ENCODE measurements at regions not wholly inside any gene's neighbourhood (a gene's known extent, or its start where the extent isn't known, plus 50 kb on each side); places are given as distances from the start of the nearest gene placed in this dataset.
"Not testable (repeated sequence)": the region's sequence is repeated elsewhere in the genome, so short reads cannot be mapped to it uniquely, and the experiment has no call there.

GRCh38 chr12:94856324-94856723 lies 147.2 kb downstream of the NDUFA12 start:
- no peak for FAIRE-seq

DNA sequence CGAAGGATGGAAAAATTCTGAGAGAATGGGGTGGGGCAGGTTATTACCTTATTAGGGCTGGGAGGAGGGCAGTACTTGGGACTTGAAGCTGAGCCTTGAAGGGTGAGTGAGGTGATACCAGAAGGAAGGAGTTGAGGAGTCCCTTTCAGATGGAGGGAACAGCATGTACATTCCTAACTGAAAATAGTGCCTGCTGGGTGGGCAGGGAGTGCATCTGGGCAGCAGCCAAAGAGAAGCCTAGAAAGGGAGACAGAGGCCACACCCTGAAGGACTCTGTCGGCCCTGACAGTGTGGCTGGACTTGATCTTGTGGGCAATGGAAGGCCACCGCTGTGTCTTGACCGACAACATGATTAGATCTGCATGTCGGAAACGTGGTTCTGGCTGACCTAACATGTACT lies 147.6 kb downstream of the NDUFA12 start:
- no peak for FAIRE-seq

- no peak for FAIRE-seq
Measured at GRCh38 chr12:94851396-94852028, 152.0 kb downstream of the NDUFA12 start.

GRCh38 chr12:94849411-94849976 lies 154.0 kb downstream of the NDUFA12 start:
- FAIRE-seq, result no peak

DNA sequence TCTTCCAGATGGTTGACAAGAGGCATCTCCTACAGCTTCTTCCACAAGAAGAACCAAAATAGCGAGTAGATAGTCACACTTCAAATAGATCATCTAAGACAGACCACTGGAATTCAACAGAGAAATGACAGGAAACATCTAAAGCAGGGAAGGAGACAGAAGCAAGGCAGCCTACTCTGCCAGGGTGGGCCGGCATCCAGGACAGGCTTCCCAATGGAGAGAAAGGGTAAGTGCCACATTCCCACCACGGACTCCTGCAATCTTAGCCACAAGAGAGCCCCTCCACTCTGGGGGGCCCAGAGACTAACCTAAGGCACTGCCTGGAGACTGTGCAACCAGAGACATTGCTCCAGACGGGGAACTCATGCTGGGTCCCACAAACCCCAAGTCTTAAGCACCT lies 154.5 kb downstream of the NDUFA12 start:
- no peak for FAIRE-seq

- no peak for FAIRE-seq
Measured at GRCh38 chr12:94845110-94845509, 158.4 kb downstream of the NDUFA12 start.

DNA sequence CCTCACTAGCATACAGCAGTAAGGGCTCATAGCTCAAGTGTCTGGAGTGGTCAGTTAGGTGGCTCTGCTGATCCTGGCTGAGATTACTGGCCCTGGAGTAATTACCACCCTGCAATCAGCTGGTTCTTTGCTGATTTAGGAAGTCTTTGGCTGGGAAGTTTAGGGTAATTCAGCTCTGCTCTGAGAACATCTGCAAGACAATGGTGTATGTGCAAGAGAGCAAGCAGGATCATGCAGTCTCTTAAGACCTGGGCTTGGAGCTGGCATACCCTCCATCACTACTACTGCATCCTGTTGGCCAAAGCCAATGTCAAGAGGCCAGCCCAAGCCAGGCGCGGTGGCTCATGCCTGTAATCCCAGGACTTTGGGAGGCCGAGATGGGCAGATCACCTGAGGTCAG lies 159.0 kb downstream of the NDUFA12 start:
- no peak for FAIRE-seq

GRCh38 chr12:94841904-94842610 lies 161.4 kb downstream of the NDUFA12 start:
- no peak for FAIRE-seq

GRCh38 chr12:94841177-94841576 lies 162.3 kb downstream of the NDUFA12 start:
- FAIRE-seq, result no peak

- no peak for FAIRE-seq
Measured at GRCh38 chr12:94839347-94839746, 164.2 kb downstream of the NDUFA12 start.

- FAIRE-seq, result not testable (repeated sequence)
Measured at GRCh38 chr12:94836952-94837670, 166.4 kb downstream of the NDUFA12 start.

- no peak for FAIRE-seq
Measured at GRCh38 chr12:94834036-94834625, 169.4 kb downstream of the NDUFA12 start.

- no peak for FAIRE-seq
Measured at GRCh38 chr12:94832780-94833681, 170.5 kb downstream of the NDUFA12 start.

GRCh38 chr12:94832105-94832504 lies 171.4 kb downstream of the NDUFA12 start:
- FAIRE-seq, result no peak

DNA sequence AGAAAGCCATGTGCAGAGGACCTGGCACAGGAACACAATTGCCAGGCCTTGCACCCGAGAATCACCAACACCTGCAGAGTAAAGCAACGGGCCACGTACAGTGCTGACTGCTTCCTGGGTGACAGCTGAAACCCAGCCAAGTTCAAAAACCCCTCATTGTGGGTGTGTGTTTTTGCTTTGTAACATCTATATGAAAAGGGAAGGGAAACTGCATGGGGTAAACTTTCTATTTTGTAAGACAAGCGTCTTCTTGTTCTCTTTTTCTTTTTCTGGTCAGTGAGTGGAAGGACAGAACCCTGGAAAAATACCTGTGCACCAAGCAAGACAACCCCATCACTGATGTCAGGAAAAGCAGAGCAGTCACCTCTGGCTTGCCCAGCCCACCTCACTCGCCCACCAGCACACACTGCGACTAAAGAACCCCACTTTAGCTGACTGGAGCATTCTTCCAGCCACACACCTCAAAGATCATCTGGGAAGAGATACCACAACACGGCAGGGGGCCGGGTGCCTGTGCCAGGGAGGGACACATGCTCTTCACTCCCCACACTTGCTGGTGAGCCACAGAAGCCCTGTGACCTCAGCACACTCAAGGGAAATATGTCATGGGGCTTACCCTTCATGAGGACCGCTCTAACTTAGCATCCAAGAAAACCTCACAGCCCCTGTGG lies 172.3 kb downstream of the NDUFA12 start:
- no peak for FAIRE-seq

GRCh38 chr12:94829552-94829951 lies 173.9 kb downstream of the NDUFA12 start:
- FAIRE-seq, result no peak

- no peak for FAIRE-seq
Measured at GRCh38 chr12:94819011-94819410, 168.7 kb upstream of the TMCC3 start.

DNA sequence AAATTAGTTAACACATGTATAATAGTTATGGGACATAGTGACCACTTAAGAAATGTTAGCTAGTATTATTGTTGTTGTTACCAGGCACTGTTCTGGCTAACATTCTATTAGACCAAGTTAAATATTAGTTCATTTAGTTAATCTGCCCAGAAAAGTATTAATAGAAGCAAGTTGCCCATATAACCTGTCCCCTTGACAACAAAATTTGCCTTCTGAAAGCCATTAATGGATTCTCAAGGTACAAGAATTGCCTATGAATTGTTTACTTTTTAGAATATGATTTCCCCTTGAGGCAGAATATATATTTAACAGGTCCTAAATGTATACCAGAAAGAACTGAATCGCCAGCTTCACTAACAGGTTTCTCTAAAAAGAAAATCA lies 167.3 kb upstream of the TMCC3 start:
- FAIRE-seq, result no peak

DNA sequence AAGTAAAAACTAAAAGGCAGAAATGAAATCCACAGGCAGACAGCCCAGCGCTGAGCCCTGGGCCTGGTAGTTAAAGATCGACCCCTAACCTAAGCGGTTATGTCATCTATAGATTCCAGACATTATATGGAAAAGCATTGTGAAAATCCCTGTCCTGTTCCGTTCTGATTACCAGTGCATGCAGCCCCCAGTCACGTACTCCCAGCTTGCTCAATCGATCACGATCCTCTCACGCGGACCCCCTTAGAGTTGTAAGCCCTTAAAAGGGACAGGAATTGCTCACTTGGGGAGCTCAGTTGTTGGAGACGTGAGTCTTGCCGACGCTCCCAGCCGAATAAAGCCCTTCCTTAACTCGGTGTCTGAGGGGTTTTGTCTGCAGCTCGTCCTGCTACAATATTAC lies 166.8 kb upstream of the TMCC3 start:
- FAIRE-seq, result not testable (repeated sequence)

- not testable (repeated sequence) for FAIRE-seq
Measured at GRCh38 chr12:94816746-94817145, 166.4 kb upstream of the TMCC3 start.

DNA sequence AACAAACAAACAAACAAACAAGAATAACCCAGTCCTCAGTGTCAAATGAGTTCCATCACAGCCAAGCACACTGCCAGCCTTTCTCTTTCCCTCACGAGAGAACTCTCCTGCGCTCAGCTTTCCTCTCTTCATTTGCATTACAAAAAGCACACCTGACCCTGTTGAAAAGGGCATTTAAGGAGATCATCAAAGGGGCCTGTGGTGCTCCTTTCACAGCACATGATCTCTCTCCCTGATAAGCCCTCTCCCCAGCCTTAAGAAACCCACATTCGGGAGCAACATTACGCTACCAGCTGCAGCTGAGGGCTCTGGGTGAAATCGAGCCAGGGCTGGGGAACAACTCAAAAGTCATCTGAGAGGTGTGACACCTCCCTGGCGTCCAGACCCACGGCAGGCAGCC lies 165.6 kb upstream of the TMCC3 start:
- FAIRE-seq, result no peak

DNA sequence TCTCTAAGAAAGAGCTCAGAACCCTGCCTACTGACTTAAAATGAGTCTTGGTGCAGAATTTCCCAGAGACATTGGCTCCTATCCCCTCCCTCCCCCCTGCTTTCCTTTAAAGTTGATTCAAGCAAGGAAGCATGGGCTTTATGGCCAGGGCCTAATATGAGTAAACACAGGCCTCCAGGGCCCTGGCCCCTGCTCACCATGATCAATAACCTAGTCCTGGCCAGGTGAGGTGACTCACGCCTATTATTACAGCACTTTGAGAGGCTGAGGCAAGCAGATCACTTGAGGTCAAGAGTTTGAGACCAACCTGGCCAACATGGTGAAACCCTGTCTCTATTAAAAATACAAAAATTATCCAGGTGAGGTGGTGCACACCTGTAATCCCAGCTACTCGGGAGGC lies 165.1 kb upstream of the TMCC3 start:
- FAIRE-seq, result no peak

All from A204.1 (cell line).